PC-3 (cell line): ENCODE measurements at regions not wholly inside any gene's neighbourhood (a gene's known extent, or its start where the extent isn't known, plus 50 kb on each side); places are given as distances from the start of the nearest gene placed in this dataset.

Source experiments
- CTCF ChIP-seq: fragments of 300-600 bp; sonication (generic); conservative IDR thresholded peaks from 2 replicates; pipeline ENCODE4 v1.5.1; 2017; ENCODE audit warnings: antibody characterized with exemption, low read depth, mild to moderate bottlenecking, low read length
- EZH2 ChIP-seq: fragments of 300-600 bp; sonication (generic); IDR thresholded peaks from one replicate; pipeline ENCODE4 v1.6.1; 2017; ENCODE audit warnings: antibody characterized with exemption, mild to moderate bottlenecking, low read length; ENCODE audit not compliant: unreplicated experiment
- EZH2phosphoT487 ChIP-seq: fragments of 300-600 bp; sonication (generic); IDR thresholded peaks from 2 replicates; pipeline ENCODE4 v1.6.1; 2018; ENCODE audit warnings: mild to moderate bottlenecking, antibody characterized with exemption, low read length, borderline replicate concordance

DNA sequence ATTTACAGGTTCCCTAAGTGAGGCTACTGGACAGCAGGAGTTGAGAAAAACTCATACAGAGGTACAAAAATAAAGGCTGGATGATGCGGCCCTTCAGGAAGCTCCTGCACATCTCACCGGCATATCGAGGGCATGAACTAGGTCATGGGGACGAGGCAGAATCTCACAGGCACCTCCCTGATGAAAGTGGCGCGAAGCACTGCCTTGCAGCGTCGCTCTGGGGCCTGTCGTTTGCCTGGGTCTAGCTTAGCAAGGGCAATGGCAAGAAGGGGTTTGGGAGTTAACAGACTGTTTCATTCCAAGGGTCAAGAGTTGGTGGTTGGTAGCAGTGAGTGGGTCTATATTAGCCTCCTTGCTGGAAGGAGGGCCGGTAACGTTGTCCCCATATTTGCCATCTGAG is 103.5 kb upstream of the IRF2BP2 start:
- TF ChIP-seq EZH2, result no peak
- no peak for TF ChIP-seq CTCF
- no peak for TF ChIP-seq EZH2phosphoT487
